ENCODE measurements at regions not wholly inside any gene's neighbourhood (a gene's known extent, or its start where the extent isn't known, plus 50 kb on each side); places are given as distances from the start of the nearest gene placed in this dataset.

GRCh38 chr17:6306820-6307219, 128.1 kb downstream of the AIPL1 start:
- DNase-seq (ENCODE audit: extremely low read depth, low read depth): no peak
- TF ChIP-seq CTCF (IDR thresholded peaks at IDR 0.05; ENCODE audit: low read depth, low read length): no peak

GRCh38 chr17:6305613-6306360, 129.1 kb downstream of the AIPL1 start:
- TF ChIP-seq CTCF (IDR thresholded peaks at IDR 0.05; ENCODE audit: low read depth, low read length): no peak
- DNase-seq (ENCODE audit: extremely low read depth, low read depth): no peak

GRCh38 chr17:6304894-6305612, 129.9 kb downstream of the AIPL1 start:
- DNase-seq (ENCODE audit: extremely low read depth, low read depth): no peak
- no peak for TF ChIP-seq CTCF (IDR thresholded peaks at IDR 0.05; ENCODE audit: low read depth, low read length)

GRCh38 chr17:6303664-6304063, 131.3 kb downstream of the AIPL1 start:
- DNase-seq (ENCODE audit: extremely low read depth, low read depth): no peak
- TF ChIP-seq CTCF (IDR thresholded peaks at IDR 0.05; ENCODE audit: low read depth, low read length): no peak

GRCh38 chr17:6299275-6299674, 135.6 kb downstream of the AIPL1 start:
- no peak for DNase-seq (ENCODE audit: extremely low read depth, low read depth)
- TF ChIP-seq CTCF (IDR thresholded peaks at IDR 0.05; ENCODE audit: low read depth, low read length): no peak

- TF ChIP-seq CTCF (IDR thresholded peaks at IDR 0.05; ENCODE audit: low read depth, low read length): no peak
- no peak for DNase-seq (ENCODE audit: extremely low read depth, low read depth)
Measured at GRCh38 chr17:6297960-6298359, 137.0 kb downstream of the AIPL1 start.

GRCh38 chr17:6297119-6297518, 137.8 kb downstream of the AIPL1 start:
- no peak for DNase-seq (ENCODE audit: extremely low read depth, low read depth)
- no peak for TF ChIP-seq CTCF (IDR thresholded peaks at IDR 0.05; ENCODE audit: low read depth, low read length)

All from AG09319 (cell line).